MV-4-11 (cell line): ENCODE measurements at regions not wholly inside any gene's neighbourhood (a gene's known extent, or its start where the extent isn't known, plus 50 kb on each side); places are given as distances from the start of the nearest gene placed in this dataset.
"Not testable (repeated sequence)": the region's sequence is repeated elsewhere in the genome, so short reads cannot be mapped to it uniquely, and the experiment has no call there.

Experiments
- DNase-seq: peaks from one replicate; lab custom pipeline; 2025; lab: John Stamatoyannopoulos, UW

GRCh38 chr6:57708061-57708460 lies 390.6 kb downstream of the PRIM2 start:
- not testable (repeated sequence) for DNase-seq

- DNase-seq, result not testable (repeated sequence)
Observed at GRCh38 chr6:57722546-57722945, 405.1 kb downstream of the PRIM2 start.

- DNase-seq, result not testable (repeated sequence)
Observed at GRCh38 chr6:57723815-57724401, 406.5 kb downstream of the PRIM2 start.

GRCh38 chr6:57729407-57729806 lies 412.0 kb downstream of the PRIM2 start:
- not testable (repeated sequence) for DNase-seq

GRCh38 chr6:57730726-57731125 lies 413.3 kb downstream of the PRIM2 start:
- DNase-seq, result not testable (repeated sequence)

- DNase-seq, result not testable (repeated sequence)
Observed at GRCh38 chr6:57747716-57748115, 430.3 kb downstream of the PRIM2 start.

- DNase-seq, result not testable (repeated sequence)
Observed at GRCh38 chr6:57759850-57760249, 442.4 kb downstream of the PRIM2 start.

- DNase-seq, result not testable (repeated sequence)
Observed at GRCh38 chr6:57792720-57793397, 475.4 kb downstream of the PRIM2 start.

GRCh38 chr6:57793398-57793762 lies 475.9 kb downstream of the PRIM2 start:
- not testable (repeated sequence) for DNase-seq

GRCh38 chr6:57799703-57800479 lies 482.5 kb downstream of the PRIM2 start:
- DNase-seq, result not testable (repeated sequence)

- not testable (repeated sequence) for DNase-seq
Observed at GRCh38 chr6:57808581-57808980, 491.2 kb downstream of the PRIM2 start.

- DNase-seq, result not testable (repeated sequence)
Observed at GRCh38 chr6:57809454-57809853, 492.0 kb downstream of the PRIM2 start.

GRCh38 chr6:57813271-57814075 lies 496.0 kb downstream of the PRIM2 start:
- not testable (repeated sequence) for DNase-seq

GRCh38 chr6:57815826-57816225 lies 498.4 kb downstream of the PRIM2 start:
- not testable (repeated sequence) for DNase-seq

GRCh38 chr6:57821325-57821724 lies 503.9 kb downstream of the PRIM2 start:
- DNase-seq, result not testable (repeated sequence)

- not testable (repeated sequence) for DNase-seq
Observed at GRCh38 chr6:57822448-57822847, 505.0 kb downstream of the PRIM2 start.

GRCh38 chr6:57822896-57823358 lies 505.5 kb downstream of the PRIM2 start:
- DNase-seq, result no peak

- DNase-seq, result not testable (repeated sequence)
Observed at GRCh38 chr6:57837622-57838209, 520.3 kb downstream of the PRIM2 start.

GRCh38 chr6:57841551-57841950 lies 524.1 kb downstream of the PRIM2 start:
- not testable (repeated sequence) for DNase-seq

GRCh38 chr6:57853745-57854407 lies 536.4 kb downstream of the PRIM2 start:
- DNase-seq, result not testable (repeated sequence)
